Spleen (tissue), 7 donors: ENCODE measurements at regions not wholly inside any gene's neighbourhood (a gene's known extent, or its start where the extent isn't known, plus 50 kb on each side); places are given as distances from the start of the nearest gene placed in this dataset.

Source experiments
- POLR2A ChIP-seq, 3 donors: fragments of 450-650 bp; IDR thresholded peaks; one replicate each; pipeline ENCODE4 v1.5.1; 2017; ENCODE audit warnings: antibody characterized with exemption in 3 of 3, mild to moderate bottlenecking in 1 of 3
- POLR2AphosphoS5 ChIP-seq, 3 donors: sonication (generic); formaldehyde crosslinking; IDR thresholded peaks; one replicate each; pipeline ENCODE4 v1.5.1; 2017; ENCODE audit warnings: antibody characterized with exemption in 3 of 3
- TF ChIP-seq, protein P1 (sequence below), 11 experiments: fragments of 200-600 bp in 7 of 11; fragments of 450-650 bp in 4 of 11; sonication (generic) in 4 of 11; IDR thresholded peaks in 8 of 11; conservative IDR thresholded peaks in 3 of 11; 1 replicate in 7 of 11; 2 replicates in 4 of 11; pipeline versions ENCODE4 v1.4.0 to v1.8.0; 2016 to 2021; ENCODE audit warnings: antibody characterized with exemption in 11 of 11, inconsistent platforms in 4 of 11, mild to moderate bottlenecking in 1 of 11
- donor health status: DM: no; HTN: no; CAD: no; lungs with moderate emphysema.
- donor health status: DM: no; HTN: no; CAD: no.
- donor health status: DM: no; HTN: no; CAD: no.

- TF ChIP-seq POLR2A (IDR thresholded peaks at IDR 0.05) = no peak
- TF ChIP-seq, protein P1, sequence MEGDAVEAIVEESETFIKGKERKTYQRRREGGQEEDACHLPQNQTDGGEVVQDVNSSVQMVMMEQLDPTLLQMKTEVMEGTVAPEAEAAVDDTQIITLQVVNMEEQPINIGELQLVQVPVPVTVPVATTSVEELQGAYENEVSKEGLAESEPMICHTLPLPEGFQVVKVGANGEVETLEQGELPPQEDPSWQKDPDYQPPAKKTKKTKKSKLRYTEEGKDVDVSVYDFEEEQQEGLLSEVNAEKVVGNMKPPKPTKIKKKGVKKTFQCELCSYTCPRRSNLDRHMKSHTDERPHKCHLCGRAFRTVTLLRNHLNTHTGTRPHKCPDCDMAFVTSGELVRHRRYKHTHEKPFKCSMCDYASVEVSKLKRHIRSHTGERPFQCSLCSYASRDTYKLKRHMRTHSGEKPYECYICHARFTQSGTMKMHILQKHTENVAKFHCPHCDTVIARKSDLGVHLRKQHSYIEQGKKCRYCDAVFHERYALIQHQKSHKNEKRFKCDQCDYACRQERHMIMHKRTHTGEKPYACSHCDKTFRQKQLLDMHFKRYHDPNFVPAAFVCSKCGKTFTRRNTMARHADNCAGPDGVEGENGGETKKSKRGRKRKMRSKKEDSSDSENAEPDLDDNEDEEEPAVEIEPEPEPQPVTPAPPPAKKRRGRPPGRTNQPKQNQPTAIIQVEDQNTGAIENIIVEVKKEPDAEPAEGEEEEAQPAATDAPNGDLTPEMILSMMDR (IDR thresholded peaks at IDR 0.05 in 8 of 11, conservative IDR thresholded peaks at IDR 0.05 in 3 of 11) = no peak
- TF ChIP-seq POLR2AphosphoS5 (IDR thresholded peaks at IDR 0.05) = no peak
These were observed 1772.8 kb upstream of the PCDH7 start for GRCh38 chr4:28947374-28947773.
